SK-N-MC (cell line): ENCODE measurements at regions not wholly inside any gene's neighbourhood (a gene's known extent, or its start where the extent isn't known, plus 50 kb on each side); places are given as distances from the start of the nearest gene placed in this dataset.

ENCODE experiments used
- EZH2 ChIP-seq: fragments of 200-600 bp; sonication (generic); IDR thresholded peaks from one replicate; pipeline ENCODE4 v1.6.1; 2017; ENCODE audit warnings: antibody characterized with exemption
- FOXP2 ChIP-seq: optimal IDR thresholded peaks from 2 replicates; pipeline ENCODE3; 2011; ENCODE audit warnings: mild to moderate bottlenecking, moderate library complexity; ENCODE audit not compliant: insufficient read depth; ENCODE audit errors: extremely low read length, control extremely low read depth
- POLR2AphosphoS5 ChIP-seq: IDR thresholded peaks from 2 replicates; pipeline ENCODE4 v1.6.1; 2012; ENCODE audit warnings: mild to moderate bottlenecking, low read depth, low read length, borderline replicate concordance

- no peak for TF ChIP-seq POLR2AphosphoS5
- no peak for TF ChIP-seq EZH2
- TF ChIP-seq FOXP2: no peak
These were observed 96.6 kb upstream of the TBL1X start for GRCh38 chrX:9368262-9368661.
